Lower lobe of right lung (tissue), 2 donors: ENCODE measurements at regions not wholly inside any gene's neighbourhood (a gene's known extent, or its start where the extent isn't known, plus 50 kb on each side); places are given as distances from the start of the nearest gene placed in this dataset.

Source experiments
- ATAC-seq, 2 donors: fragments of 200-7000 bp; cut with Tn5 transposase; one replicate each; pipeline ENCODE4 v1.9.1; 2020 to 2022; ENCODE audit warnings: mild to moderate bottlenecking in 2 of 2, moderate library complexity in 2 of 2
- DNase-seq: peaks from one replicate; pipeline ENCODE4 v3.0.0-alpha.2; 2020
- H3K27ac ChIP-seq: fragments of 200-600 bp; one replicate; pipeline ENCODE4 v1.8.0; 2022
- H3K27me3 ChIP-seq: fragments of 200-600 bp; one replicate; pipeline ENCODE4 v1.8.0; 2022; ENCODE audit warnings: low read depth
- H3K36me3 ChIP-seq: fragments of 200-600 bp; one replicate; pipeline ENCODE4 v1.8.0; 2022; ENCODE audit warnings: mild to moderate bottlenecking
- H3K4me1 ChIP-seq: fragments of 200-600 bp; one replicate; pipeline ENCODE4 v1.8.0; 2022
- H3K4me3 ChIP-seq: fragments of 200-600 bp; one replicate; pipeline ENCODE4 v1.8.0; 2022; ENCODE audit warnings: mild to moderate bottlenecking
- H3K9me3 ChIP-seq: fragments of 200-600 bp; one replicate; pipeline ENCODE4 v1.8.0; 2022
- intact Hi-C: fragments of 100-400 bp; cut with DNase I; formaldehyde crosslinking; loops from one replicate; pipeline ENCODE4 v1.11.0; 2022
- TF ChIP-seq, protein P1 (sequence below): fragments of 200-600 bp; IDR thresholded peaks from one replicate; pipeline ENCODE4 v1.8.0; 2022; ENCODE audit warnings: antibody characterized with exemption, mild to moderate bottlenecking
- donor health status: DM: no; HTN: yes; CAD: no; lungs with severe emphysema.

DNA sequence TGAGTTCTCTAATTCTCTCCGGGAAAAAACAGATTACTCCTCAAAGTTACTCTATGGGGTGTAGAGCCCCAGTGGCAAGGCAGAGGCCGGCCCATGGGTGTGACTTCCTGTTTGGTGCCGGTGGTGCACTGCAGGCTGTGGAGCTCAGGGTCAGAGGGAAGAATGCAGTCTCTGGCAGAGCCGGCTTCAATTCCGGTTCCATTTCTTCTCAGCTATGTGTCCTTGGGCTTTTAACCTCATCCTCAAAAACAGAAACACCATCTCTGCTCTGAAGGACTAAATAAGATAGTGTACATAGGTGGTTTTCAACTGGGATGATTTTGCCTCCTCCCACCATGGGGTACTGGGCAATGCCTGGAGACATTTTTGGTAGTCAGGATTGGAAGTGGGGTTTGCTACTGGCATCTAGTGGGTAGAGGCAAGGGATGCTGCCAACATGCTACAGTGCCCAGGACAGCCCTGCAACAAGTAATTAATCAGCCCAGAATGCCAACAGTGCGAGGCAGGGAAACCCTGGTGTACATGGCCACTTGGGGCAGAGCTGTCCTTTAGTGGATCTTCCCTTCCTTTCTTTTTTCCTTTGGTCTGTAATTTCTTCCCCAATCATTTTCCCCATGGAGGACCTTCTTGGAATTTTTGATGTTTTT is 81.2 kb downstream of the INSIG2 start:
- intact Hi-C loops: no loop called here

DNA sequence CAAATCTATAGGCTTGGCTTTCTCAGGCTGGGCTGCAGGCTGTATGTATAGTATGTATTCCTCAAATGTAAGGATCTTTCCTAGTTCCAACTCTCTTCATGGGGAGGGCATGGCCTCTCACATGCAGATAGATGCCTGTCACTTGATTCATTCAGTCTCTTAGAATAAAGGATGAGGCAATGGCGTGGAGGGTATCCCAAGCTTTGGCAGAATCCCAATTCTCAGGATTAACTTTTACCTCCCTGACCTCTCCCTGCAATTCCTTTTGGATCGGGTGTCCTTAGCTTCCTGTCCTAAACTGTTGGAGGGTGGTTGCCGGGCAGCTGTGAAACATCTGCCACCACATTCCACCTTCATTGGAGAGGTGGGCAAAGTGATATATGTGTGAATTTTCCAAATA is 80.3 kb downstream of the INSIG2 start:
- DNase-seq (no peak), ATAC-seq (no peak)
- no peaks in the 10 kb centered on the region for H3K27me3 ChIP-seq
- no peaks in the 10 kb centered on the region for H3K9me3 ChIP-seq
- TF ChIP-seq, protein P1, sequence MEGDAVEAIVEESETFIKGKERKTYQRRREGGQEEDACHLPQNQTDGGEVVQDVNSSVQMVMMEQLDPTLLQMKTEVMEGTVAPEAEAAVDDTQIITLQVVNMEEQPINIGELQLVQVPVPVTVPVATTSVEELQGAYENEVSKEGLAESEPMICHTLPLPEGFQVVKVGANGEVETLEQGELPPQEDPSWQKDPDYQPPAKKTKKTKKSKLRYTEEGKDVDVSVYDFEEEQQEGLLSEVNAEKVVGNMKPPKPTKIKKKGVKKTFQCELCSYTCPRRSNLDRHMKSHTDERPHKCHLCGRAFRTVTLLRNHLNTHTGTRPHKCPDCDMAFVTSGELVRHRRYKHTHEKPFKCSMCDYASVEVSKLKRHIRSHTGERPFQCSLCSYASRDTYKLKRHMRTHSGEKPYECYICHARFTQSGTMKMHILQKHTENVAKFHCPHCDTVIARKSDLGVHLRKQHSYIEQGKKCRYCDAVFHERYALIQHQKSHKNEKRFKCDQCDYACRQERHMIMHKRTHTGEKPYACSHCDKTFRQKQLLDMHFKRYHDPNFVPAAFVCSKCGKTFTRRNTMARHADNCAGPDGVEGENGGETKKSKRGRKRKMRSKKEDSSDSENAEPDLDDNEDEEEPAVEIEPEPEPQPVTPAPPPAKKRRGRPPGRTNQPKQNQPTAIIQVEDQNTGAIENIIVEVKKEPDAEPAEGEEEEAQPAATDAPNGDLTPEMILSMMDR: no peak
- no peaks in the 10 kb centered on the region for H3K36me3 ChIP-seq
- H3K4me3 ChIP-seq: no peak overlapping the region
- H3K4me1 ChIP-seq: peaks cover 5% of the 10 kb centered on the region
- intact Hi-C loops: no loop called here
- no peak overlapping the region for H3K27ac ChIP-seq

More for the DNA sequence above, 81.2 kb downstream of the INSIG2 start:
- no peak overlapping the region for H3K27ac ChIP-seq
- DNase-seq: peak; percentile 65
- H3K9me3 ChIP-seq: no peaks in the 10 kb centered on the region
- H3K27me3 ChIP-seq: no peaks in the 10 kb centered on the region
- TF ChIP-seq, protein P1: no peak
- H3K4me3 ChIP-seq: no peak overlapping the region
- peak; percentile 61 to 83 for ATAC-seq
- no peaks in the 10 kb centered on the region for H3K36me3 ChIP-seq
- peaks cover 5% of the 10 kb centered on the region for H3K4me1 ChIP-seq

DNA sequence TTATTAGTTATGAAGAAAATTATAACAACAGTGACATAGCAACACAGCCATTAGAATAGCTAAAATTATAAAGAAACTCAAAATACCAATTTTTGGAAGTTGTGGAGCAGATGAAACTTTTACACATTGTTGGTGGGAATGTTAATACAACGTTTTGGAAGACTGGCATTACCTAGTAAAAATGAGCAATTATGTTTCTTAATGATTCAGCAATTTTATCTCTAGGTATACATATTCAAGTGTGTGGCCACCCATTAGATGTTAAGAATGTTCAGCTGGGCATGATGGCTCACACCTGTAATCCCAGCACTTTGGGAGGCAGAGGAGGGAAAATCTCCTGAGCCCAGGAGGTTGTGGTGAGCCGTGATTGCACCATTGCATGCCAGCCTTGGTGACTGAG is 78.8 kb downstream of the INSIG2 start:
- H3K36me3 ChIP-seq: no peaks in the 10 kb centered on the region
- H3K27me3 ChIP-seq: no peaks in the 10 kb centered on the region
- TF ChIP-seq, protein P1: no peak
- H3K9me3 ChIP-seq: no peaks in the 10 kb centered on the region
- ATAC-seq: no peak
- H3K4me3 ChIP-seq: no peak overlapping the region
- H3K4me1 ChIP-seq: peaks cover 5% of the 10 kb centered on the region
- DNase-seq: no peak
- no peak overlapping the region for H3K27ac ChIP-seq
- intact Hi-C loops: no loop called here

DNA sequence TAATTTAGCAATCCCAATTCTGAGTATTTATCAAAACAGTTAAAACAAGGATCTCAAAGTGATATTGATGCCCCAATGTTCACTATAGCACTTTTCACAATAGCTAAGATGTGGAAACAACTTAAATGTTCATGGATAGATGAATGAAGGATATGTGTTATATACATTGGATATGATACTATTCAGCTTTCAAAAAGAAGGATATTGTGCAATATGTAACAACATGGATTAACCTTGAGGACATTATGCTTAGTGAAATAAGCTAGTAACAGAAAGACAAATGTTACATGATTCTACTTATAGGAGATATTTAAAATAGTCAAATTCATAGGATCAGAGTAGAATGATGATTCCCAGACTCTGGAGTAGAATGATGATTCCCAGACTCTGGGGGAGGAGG is 78.0 kb downstream of the INSIG2 start:
- Histone ChIP-seq H3K36me3 (no peaks in the 10 kb centered on the region), H3K9me3 (no peaks in the 10 kb centered on the region), H3K27ac (no peak overlapping the region), H3K4me1 (peaks cover 5% of the 10 kb centered on the region), H3K27me3 (no peaks in the 10 kb centered on the region), H3K4me3 (no peak overlapping the region)
- intact Hi-C loops: no loop called here
- ATAC-seq: no peak
- no peak for DNase-seq
- TF ChIP-seq, protein P1: no peak

DNA sequence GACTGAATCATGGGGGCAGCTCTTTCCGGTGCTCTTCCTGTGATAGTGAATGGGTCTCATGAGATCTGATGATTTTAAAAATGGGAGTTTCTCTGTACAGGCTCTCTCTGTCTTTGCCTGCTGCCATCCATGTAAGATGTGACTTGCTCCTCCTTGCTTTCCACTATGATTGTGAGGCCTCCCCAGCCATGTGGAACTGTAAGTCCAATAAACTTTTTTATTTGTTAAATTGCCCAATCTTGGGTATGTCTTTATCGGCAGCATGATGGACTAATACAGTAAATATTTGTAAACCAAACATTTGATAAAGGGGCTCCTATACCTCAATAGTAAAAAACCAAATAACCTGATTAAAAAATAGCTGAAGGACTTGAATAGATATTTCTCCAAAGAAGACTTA is 77.3 kb downstream of the INSIG2 start:
- Histone ChIP-seq H3K36me3 (no peaks in the 10 kb centered on the region), H3K27ac (no peak overlapping the region), H3K27me3 (no peaks in the 10 kb centered on the region), H3K9me3 (no peaks in the 10 kb centered on the region), H3K4me3 (no peak overlapping the region), H3K4me1 (peaks cover 5% of the 10 kb centered on the region)
- ATAC-seq: no peak
- TF ChIP-seq, protein P1: no peak
- intact Hi-C loops: no loop called here
- DNase-seq: no peak
